Smooth muscle cell of the brain vasculature (primary cell): ENCODE measurements at regions not wholly inside any gene's neighbourhood (a gene's known extent, or its start where the extent isn't known, plus 50 kb on each side); places are given as distances from the start of the nearest gene placed in this dataset.

Experiments
- DNase-seq: peaks from one replicate; pipeline ENCODE4 v3.0.0-alpha.2; 2012; ENCODE audit warnings: low read depth, low spot score

DNA sequence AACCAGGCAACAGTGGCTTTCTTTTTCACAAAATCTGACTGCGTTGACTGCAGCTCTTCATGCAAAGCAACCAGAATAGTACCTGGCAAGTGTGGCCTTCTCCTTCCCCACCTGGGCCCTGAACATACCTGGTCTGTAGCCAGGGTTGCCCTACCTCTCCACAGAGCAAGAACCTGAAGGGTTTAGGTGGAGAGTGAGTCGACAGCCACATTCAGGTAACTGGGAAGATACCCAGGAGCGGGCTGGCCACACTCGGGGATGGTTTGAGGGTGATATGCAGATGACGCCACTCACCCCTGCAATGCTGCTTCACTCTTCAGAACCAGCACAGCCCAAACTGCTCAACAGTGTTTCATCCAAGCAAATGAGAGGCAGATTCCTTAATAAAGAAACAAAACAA is 117.3 kb downstream of the TTC32 start:
- DNase-seq = no peak

DNA sequence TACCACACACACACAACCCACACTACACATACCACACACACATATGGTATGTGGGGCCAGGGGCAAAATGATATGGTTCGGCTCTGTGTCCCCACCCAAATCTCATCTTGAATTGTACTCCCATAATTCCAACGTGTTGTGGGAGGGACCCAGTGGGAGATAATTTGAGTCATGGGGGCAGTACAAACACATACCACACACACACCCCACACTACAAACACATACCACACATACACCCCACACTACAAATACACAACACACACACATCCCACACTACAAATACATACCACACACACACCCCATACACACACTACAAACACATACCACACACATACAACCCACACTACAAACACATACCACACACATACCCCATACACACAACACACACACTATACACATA is 117.8 kb downstream of the TTC32 start:
- no peak for DNase-seq

DNA sequence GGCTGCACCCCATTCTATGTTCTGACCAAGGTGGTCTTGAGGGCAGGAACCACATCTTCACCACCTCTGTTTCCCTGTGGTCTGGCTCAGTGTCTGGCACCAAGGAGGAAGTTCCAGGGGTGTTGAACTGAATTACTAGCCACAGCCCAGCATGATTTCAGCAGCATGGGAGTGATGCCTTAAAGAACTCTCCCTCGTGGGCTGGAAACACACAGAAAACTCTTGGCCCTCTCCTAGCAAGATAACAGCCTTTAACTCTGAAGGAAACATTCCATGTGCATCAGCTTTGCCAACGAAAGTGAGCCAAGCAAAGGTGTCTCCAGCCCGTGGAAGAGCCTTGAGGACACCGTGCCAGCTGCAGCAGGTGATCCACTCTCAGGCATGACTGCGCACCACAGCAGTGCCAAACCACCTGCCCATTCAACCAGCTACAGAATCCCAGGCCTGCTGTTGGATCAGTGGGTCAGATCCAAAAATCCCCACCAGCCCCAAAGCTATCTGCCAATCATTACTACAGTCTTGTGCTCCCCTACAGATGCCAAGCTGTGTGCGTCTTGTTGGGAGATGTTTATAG is 124.8 kb downstream of the TTC32 start:
- no peak for DNase-seq

DNA sequence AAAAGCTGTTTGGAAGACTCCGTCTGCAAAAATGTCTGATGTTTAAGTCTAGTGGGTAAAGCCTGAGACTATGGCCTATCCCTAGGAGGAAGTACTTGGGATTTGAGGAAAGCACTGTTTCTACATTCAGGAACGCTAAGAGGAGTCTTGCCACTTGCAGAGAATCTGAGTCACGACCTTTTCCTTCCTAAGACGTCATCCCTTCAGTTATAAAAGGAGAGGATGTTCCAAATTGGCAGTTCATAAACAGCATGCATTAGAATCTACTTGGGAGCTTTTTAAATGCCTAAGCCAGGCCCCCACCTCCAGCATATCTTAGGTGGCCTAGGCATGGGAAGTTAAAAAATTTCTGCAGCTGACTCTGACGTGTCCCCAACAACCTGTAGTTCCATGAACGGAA is 125.9 kb downstream of the TTC32 start:
- no peak for DNase-seq

- DNase-seq = no peak
These were observed 126.5 kb downstream of the TTC32 start for GRCh38 chr2:19775315-19775714.

- DNase-seq = peak; percentile 43
These were observed 127.0 kb downstream of the TTC32 start for GRCh38 chr2:19774805-19775176.

DNA sequence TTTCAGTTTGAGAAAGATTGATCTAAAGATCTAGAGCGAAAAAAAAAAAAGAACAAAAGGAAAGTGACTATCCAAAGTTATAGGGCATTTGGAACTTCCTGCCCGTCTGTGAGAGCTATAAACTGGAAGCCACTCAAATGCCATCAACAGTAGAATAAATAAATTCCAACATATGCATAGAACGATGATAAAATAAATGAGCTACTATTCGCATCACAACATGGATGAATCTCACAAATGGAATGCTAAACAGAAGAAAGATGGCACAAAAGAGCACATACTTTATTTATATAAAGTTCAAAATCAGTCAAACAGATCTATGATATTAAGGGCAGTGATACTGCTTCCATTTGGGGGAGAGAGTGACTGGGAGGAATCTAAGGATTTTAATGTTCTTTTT is 128.8 kb downstream of the TTC32 start:
- no peak for DNase-seq

DNA sequence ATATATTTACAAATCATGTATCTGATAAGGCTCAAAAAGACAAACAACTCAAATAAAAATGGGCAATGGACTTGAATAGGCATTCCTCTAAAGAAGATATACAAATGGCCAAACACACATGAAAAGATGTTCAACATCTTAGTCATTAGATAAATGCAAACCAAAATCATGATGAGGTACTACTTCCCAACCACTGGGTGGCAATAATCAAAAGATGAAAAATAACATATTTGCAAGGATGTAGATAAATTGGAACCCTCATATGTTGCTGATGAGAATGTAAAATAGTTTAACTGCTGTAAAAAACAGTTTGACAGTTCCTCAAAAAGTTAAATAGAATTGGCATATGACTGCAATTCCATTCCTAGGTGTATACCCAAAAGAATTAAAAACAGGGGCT is 132.3 kb downstream of the TTC32 start:
- no peak for DNase-seq

DNA sequence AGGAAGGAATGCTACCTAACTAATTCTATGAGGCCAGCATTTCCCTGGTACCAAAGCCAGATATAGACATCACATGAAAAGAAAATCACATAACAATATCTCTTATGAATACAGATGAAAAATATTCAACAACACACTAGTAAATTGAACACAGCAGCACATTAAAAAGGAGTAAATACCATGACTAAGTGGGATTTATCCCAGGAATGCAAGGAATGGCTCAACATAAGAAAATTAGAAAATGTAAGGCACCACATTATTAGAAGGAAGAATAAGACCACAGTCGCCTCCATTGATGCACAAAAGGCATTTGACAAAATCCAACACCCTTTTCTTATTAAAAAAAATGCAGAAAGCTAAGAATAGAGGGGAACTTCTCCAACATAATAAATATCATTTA is 133.9 kb downstream of the TTC32 start:
- no peak for DNase-seq

- DNase-seq = no peak
These were observed 136.8 kb downstream of the TTC32 start for GRCh38 chr2:19764998-19765397.

DNA sequence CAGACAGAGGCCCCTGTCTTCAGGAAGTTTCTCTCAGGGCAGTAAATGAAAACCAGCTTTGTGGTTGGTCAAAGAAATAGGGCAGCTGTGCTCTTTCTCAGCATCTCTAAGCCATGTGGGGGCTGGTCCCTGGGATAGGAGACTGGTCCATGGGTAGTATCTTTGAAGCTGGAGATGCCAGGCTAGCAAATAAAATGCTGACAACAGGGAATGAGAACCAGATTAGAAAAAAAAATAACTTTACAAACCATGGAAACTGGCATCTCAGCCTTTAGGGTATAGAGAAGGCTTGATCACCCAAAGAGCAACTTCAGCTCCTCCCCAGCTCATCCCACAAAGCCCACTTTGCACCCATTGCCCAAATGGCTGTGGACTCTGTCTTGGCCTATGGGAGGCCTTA is 138.1 kb downstream of the TTC32 start:
- no peak for DNase-seq

- DNase-seq = no peak
These were observed 138.7 kb downstream of the TTC32 start for GRCh38 chr2:19762959-19763605.

DNA sequence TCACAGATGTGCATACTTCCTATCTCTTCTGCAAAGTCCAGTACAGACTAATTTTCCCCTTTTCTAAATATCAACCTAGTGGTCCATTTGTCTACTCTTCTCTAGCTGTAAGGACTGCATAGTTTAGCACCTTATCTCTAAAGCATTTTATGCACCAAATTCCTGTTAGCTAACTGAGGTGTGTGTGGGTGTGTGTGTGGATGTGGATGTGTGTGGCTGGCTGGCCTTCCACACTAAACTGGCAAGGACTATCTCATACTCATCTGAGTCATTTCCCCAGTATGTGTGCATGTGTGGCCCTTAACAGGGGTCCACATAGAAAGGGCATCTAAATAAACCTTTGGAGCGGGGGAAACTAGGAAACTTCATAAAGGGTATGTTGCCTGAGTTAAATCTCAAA is 139.6 kb downstream of the TTC32 start:
- DNase-seq = no peak

DNA sequence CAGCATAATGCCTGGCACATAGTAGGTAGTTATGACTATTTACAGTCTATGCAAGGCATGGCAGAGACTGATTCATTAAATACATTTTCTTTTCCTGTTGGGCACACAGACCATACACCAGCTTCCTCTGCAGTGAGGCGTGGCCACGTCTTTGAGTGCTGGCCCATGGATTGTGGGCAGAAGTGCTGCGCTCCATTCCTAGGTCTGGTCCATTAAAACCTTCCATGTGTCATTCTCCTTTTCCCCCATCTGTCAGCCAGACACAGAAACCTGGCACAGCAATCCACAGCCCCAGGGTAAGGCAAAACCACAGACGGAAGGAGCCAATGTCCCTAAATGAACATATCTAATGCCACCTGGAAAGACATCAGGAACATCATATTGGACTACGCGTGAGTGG is 141.9 kb downstream of the TTC32 start:
- no peak for DNase-seq

GRCh38 chr2:19758658-19759057 is 143.1 kb downstream of the TTC32 start:
- no peak for DNase-seq

DNA sequence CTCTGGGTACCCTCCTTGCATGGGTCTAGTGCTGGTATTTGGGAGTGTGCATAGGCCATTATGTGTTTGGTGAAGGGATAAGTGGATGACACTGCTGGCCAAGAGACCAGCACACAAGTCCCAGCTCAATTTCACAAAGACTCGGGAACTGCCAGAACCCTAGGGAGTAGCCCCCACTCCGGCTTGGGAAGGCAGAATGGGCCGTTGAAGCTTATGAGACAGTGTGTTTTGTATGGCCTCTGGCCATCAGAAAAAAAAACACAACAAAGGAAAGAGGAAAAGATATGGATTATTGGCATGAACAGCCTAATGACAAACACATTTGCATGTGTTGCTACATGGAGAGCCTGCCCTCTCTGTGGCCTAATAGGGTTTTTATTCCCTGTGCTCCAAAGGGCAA is 144.2 kb downstream of the TTC32 start:
- DNase-seq = no peak

DNA sequence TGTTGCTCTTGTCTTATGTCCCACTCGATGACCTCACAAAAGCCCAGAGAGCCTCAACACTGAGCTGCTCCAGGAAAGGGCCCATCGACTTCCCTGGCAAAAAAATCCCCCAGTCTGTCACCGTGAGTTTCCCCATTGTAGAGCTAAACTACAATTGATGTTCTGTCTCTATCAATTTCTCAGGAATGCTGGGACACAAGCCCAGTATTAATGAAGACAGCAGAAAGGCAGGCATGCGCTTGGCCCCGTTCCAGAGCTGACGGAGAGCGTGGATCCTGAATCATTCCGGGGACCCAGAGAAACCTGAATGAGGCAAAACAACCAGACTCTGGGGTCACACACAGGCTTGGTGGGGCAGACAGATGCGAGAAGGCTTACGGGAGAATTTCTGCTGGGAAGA is 146.9 kb downstream of the TTC32 start:
- DNase-seq = no peak

GRCh38 chr2:19753818-19754217 is 148.0 kb downstream of the TTC32 start:
- no peak for DNase-seq

DNA sequence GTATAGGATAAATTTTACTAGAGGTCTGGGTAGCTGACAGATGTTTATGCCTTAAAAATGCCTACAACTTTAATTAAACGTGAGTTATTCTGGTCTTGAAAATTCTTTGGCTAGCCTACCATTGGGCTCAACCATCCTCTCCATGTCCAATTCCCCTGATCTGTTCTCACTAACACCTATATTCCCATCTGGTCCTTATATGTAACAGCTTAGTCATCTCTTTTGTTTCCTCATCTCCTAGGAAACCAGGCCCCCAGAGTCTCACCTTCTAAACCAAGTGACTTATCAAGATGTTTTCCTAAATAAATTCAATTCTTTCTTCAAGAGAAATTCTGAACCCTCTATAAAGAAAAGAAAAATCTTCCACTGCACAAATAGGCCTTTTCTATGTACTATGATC is 148.5 kb downstream of the TTC32 start:
- DNase-seq = no peak

DNA sequence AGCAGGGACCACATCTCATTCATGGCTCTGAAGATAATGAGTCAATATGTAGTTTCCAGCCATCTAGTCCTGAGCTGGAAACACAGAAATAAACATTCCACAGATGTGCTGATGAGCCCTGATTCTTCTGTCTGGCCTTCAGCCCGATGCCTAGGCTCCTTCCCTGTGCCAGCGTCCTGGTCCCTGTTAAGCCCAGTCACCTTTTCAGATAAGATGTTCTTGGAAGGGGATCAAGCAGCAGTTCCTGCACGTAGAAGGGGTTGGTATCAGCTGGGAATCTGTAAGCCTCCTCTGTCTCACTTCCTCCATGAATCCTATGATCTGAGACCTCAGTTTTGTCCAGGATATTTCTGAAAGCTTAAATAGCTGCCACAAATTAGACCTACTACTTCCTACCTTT is 149.3 kb downstream of the TTC32 start:
- no peak for DNase-seq

GRCh38 chr2:19751631-19752030 is 150.2 kb downstream of the TTC32 start:
- DNase-seq = no peak

DNA sequence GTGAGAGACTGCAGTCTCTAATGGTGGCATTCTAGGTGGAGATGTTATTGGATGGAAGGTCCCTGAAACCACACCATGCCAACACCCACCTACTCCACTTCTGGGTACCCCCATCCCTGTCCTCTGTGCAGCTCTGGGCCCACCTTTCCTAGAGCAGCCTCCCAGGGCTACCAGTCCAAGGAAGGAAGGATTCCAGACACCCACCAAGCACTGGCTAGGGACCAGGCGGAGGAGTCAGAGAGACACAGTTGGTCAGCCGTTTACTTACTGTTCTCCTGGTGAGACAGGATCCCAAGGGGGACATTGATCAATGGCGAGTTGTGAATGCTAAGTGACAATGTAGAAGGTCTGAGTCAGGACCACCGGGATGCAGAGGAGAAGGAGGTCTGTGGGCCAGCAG is 151.6 kb downstream of the TTC32 start:
- no peak for DNase-seq

DNA sequence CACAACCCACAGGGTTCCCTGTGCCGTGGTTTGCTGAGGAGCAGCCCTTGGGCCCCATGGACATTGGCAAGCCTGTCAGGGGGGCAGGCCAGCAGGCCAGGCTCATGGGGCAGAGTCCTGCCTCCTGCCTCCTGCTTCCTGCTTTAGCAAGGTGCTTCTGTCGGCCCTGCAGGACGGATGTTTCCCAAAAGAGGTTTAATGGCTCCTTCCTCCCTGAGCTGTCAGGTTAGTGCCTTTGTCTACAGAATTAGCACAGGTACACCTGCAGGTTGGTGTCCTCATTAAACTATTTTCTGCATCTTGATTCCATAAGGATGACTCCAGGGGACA is 152.3 kb downstream of the TTC32 start:
- no peak for DNase-seq
